ENCODE measurements at regions not wholly inside any gene's neighbourhood (a gene's known extent, or its start where the extent isn't known, plus 50 kb on each side); places are given as distances from the start of the nearest gene placed in this dataset.
"Not testable (repeated sequence)": the region's sequence is repeated elsewhere in the genome, so short reads cannot be mapped to it uniquely, and the experiment has no call there.

- no peak for DNase-seq
These were observed 546.8 kb downstream of the RWDD3 start for GRCh38 chr1:95780836-95781235.

DNA sequence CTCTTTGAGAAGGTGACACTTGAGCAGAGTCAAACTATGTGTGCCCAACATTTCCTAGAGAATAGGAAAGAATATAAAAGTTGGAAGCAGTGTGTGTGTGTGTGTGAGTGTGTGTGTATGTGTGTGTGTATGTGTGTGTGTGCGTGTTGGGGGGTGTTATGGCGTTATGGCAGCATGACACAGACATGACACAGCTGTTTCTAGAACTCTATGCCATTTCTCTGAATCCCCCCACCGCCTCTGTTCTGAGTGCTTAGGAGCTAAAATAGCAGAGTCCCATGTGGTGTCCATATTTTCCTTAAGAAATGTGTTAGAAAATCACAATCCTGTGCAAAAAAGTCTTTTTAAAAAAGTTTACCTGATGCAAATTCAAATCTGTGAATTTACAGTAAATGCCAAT lies 556.1 kb downstream of the RWDD3 start:
- DNase-seq = no peak

DNA sequence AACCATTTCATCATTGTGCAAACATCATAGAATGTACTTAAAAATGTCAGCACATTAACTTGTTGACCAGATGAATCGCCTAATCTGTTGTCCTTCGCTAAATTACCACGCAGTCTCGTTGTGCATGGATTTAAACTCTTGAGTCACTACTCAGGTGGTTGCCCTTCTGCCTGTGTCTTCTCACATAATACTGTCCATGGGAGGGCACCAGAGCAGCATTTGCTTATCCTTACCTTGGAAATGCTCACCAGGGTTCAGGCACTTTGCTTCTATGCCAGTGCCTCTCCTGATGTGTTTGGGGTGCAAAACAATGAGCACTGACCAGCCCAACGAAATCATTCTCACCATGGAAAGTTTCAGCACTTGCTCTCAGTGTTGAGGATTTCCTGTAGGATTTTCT lies 559.9 kb downstream of the RWDD3 start:
- no peak for DNase-seq

DNA sequence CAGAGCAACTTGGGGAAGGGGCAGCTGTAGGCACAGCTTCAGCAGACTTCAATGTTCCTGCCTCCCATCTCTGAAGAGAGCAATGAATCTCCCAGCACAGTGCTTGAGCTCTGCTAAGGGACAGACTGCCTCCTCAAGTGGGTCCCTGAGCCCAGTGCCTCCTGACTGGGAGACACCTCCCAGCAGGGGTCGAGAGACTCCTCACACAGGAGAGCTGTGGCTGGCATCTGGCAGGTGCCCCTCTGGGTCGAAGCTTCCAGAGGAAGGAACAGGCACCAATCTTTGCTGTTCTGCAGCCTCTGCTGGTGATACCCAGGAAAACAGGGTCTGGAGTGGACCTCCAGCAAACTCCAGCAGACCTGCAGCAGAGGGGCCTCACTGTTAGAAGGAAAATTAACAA lies 563.8 kb downstream of the RWDD3 start:
- DNase-seq = not testable (repeated sequence)

- DNase-seq = no peak
These were observed 572.2 kb downstream of the RWDD3 start for GRCh38 chr1:95806171-95806570.

GRCh38 chr1:95809391-95809790 lies 575.4 kb downstream of the RWDD3 start:
- no peak for DNase-seq

DNA sequence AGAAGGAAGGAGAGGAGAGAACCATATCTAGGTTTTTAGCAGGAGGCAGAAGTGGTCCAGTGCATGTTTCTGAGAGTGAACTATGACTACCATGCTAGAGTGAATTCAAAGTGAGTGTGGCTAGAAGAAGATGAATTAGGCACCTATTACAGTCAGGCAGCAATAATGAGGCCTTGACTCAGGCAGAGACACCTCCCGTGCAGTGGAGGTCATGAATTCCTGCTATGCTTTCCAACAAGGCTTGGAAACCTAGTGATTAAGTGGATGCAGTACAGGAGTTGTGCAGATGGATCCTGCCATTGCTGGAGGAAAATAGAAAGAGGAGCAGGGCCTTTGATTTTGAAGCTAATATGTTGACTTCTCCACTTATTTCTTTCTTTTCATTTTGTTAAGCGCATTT lies 581.5 kb downstream of the RWDD3 start:
- no peak for DNase-seq

GRCh38 chr1:95829556-95829955 lies 595.5 kb downstream of the RWDD3 start:
- DNase-seq = no peak

GRCh38 chr1:95832370-95832769 lies 598.4 kb downstream of the RWDD3 start:
- DNase-seq = no peak

- DNase-seq = no peak
These were observed 615.4 kb downstream of the RWDD3 start for GRCh38 chr1:95849439-95849838.

DNA sequence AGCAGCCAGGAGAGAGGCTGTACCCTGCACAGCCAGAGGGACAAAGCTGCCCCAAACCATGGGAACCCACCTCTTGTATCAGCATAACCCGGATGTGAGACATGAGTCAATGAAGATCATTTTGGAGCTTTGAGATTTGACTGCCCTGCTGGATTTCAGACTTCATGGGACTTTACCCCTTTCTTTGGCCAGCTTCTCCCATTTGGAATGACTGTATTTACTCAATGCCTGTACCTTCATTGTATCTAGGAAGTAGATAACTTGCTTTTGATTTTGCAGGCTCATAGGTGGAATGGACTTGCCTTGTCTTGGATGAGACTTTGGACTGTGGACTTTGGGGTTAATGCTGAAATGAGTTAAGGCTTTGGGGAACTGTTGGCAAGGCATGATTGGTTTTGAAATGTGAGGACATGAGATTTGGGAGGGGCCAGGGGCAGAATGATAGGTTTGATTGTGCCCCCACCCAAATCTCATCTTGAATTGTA lies 616.2 kb downstream of the RWDD3 start:
- DNase-seq = no peak

GRCh38 chr1:95850763-95851162 lies 616.8 kb downstream of the RWDD3 start:
- no peak for DNase-seq

GRCh38 chr1:95852483-95853070 lies 618.6 kb downstream of the RWDD3 start:
- no peak for DNase-seq

DNA sequence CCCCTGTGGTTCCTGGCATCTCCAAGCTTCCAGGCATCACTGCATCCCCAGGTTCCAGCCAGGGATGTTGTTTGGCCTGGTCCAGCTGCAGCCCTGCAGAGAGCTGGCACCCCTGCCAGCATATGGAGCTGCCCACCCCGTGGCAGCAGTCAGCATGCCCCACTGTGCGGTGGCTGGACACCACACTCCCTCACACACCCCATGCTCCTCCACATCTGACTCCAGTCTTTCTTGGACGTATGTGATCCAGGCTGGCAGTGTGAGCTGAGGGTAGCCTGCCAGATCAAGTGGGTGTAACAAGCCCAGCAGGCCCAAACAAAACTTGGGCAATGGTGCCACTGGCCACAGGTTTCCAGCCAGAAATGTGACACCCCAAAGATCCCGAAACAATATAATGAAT lies 620.4 kb downstream of the RWDD3 start:
- DNase-seq = no peak

DNA sequence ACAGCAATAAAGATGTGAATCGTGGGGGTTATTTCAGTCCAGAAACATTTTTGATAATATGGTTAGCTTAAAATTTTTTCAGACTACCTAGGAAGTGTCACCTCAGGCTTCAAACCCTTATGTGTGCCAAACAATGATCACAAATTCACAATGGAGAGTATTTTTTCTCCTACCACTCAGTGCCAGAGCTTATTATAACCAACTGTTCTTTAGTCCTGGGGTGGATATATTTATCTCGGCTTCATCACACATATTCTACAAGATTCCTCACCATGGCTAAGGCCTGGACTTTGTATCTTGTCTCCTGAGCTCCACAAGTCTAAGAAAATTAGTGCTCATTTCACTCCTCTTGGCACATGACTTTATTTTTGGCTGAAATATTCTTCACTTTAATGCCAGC lies 629.1 kb downstream of the RWDD3 start:
- no peak for DNase-seq

GRCh38 chr1:95865769-95866168 lies 631.8 kb downstream of the RWDD3 start:
- no peak for DNase-seq

GRCh38 chr1:95876276-95876675 lies 642.3 kb downstream of the RWDD3 start:
- DNase-seq = no peak

DNA sequence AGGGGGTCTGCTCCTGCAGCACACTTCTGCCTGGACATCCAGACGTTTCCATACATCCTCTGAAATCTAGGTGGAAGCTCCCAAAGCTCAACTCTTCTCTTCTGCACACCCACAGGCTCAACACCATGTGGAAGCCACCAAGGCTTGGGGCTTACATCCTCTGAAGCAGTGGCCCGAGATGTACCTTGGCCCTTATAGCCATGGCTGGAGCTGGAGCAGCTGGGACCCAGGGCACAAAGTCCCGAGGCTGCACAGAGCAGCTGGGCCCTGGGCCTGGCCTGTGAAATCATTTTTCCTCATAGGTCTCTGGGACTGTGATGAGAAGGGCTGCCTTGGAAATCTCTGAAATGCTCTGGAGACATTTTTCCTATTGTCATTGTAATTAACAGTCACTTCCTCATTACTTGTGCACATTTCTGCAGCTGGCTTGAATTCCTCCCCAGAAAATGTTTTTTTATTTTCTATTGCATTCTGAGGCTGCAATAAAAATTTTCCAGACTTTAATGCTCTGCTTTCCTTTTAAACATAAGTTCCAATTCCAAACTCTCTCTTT lies 645.6 kb downstream of the RWDD3 start:
- DNase-seq = no peak

DNA sequence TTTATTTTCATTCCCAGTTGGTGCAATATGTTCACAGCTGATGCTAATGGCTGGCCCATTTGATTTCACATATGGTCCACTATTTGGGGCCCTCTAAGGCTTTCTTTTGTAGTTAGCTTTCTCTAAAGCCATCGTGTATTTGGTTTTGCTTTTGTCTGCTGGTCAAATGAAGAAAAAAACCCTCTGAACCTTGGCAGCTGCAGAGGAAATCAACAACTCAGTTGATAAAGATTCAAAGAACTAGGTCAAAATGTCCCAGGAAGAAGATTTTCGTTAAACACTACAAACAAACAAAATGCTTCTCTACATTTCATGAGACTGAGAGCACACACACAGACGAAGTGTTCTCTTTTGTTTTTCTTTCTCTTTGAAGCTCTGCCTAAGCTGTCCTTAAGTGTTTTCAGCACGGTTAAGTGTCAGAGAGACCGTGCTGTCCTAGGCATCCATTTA lies 655.0 kb downstream of the RWDD3 start:
- DNase-seq = no peak

DNA sequence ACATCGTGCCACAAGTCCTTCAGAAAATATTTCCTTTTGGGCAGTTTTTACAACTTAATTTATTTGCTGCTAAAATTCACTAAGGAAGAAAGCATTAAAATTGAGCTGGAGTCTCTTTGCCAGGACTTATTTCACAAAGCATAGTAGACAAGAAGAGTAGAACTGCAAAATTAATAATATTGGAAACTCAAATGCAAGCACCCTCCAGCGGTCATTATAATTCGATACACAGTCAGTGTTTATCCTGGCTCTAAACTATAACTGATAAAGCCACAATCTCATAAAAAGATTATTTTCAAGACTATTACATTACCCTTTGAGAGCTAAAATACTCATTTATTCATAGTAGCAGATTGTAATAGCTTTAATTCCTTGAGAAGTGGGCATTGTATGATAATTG lies 655.4 kb downstream of the RWDD3 start:
- no peak for DNase-seq

- DNase-seq = no peak
These were observed 659.9 kb downstream of the RWDD3 start for GRCh38 chr1:95893921-95894320.

- DNase-seq = no peak
These were observed 669.0 kb downstream of the RWDD3 start for GRCh38 chr1:95903060-95903459.

GRCh38 chr1:95905818-95906395 lies 671.9 kb downstream of the RWDD3 start:
- DNase-seq = no peak

GRCh38 chr1:95911739-95912138 lies 677.7 kb downstream of the RWDD3 start:
- DNase-seq = not testable (repeated sequence)

GRCh38 chr1:95916616-95917015 lies 682.6 kb downstream of the RWDD3 start:
- no peak for DNase-seq
